NCI-H2081 (cell line): ENCODE measurements at regions not wholly inside any gene's neighbourhood (a gene's known extent, or its start where the extent isn't known, plus 50 kb on each side); places are given as distances from the start of the nearest gene placed in this dataset.

Experiments
- DNase-seq, 2 experiments: peaks; one replicate each; lab custom pipeline; 2025; lab: John Stamatoyannopoulos, UW

- DNase-seq = peak in 1 of 2 experiments; percentile 14
These were observed 164.2 kb downstream of the MACROH2A1 start for GRCh38 chr5:135234666-135235401.

- DNase-seq = no peak
These were observed 164.8 kb downstream of the MACROH2A1 start for GRCh38 chr5:135234242-135234641.

- DNase-seq = no peak
These were observed 165.6 kb downstream of the MACROH2A1 start for GRCh38 chr5:135233477-135233876.

GRCh38 chr5:135232958-135233357 is 166.1 kb downstream of the MACROH2A1 start:
- no peak for DNase-seq

GRCh38 chr5:135231289-135231688 is 167.7 kb downstream of the MACROH2A1 start:
- no peak for DNase-seq

- no peak for DNase-seq
These were observed 168.6 kb downstream of the MACROH2A1 start for GRCh38 chr5:135230251-135230925.

GRCh38 chr5:135229679-135230132 is 169.3 kb downstream of the MACROH2A1 start:
- DNase-seq = no peak

GRCh38 chr5:135229122-135229521 is 169.9 kb downstream of the MACROH2A1 start:
- DNase-seq = no peak

- DNase-seq = no peak
These were observed 170.8 kb downstream of the MACROH2A1 start for GRCh38 chr5:135228222-135228621.

GRCh38 chr5:135227064-135228022 is 171.7 kb downstream of the MACROH2A1 start:
- no peak for DNase-seq

- no peak for DNase-seq
These were observed 173.0 kb downstream of the MACROH2A1 start for GRCh38 chr5:135225856-135226560.

GRCh38 chr5:135223891-135224625 is 175.0 kb downstream of the MACROH2A1 start:
- no peak for DNase-seq

- DNase-seq = no peak
These were observed 175.6 kb downstream of the MACROH2A1 start for GRCh38 chr5:135223404-135223803.

- no peak for DNase-seq
These were observed 176.3 kb downstream of the MACROH2A1 start for GRCh38 chr5:135222771-135223170.

GRCh38 chr5:135222171-135222681 is 176.8 kb downstream of the MACROH2A1 start:
- DNase-seq = no peak

GRCh38 chr5:135221696-135222095 is 177.3 kb downstream of the MACROH2A1 start:
- DNase-seq = no peak

GRCh38 chr5:135221187-135221473 is 177.9 kb downstream of the MACROH2A1 start:
- DNase-seq = no peak

GRCh38 chr5:135220394-135221186 is 178.4 kb downstream of the MACROH2A1 start:
- no peak for DNase-seq

- DNase-seq = no peak
These were observed 179.2 kb downstream of the MACROH2A1 start for GRCh38 chr5:135219868-135220267.
